H1 (cell line): ENCODE measurements at regions not wholly inside any gene's neighbourhood (a gene's known extent, or its start where the extent isn't known, plus 50 kb on each side); places are given as distances from the start of the nearest gene placed in this dataset.

Experiments
- CTCF ChIA-PET: fragments of 300-600 bp; sonication (Branson Sonifier 250); formaldehyde crosslinking; loops from one replicate; lab custom pipeline; 2021; ENCODE audit not compliant: partially characterized antibody; lab: Charles Lee
- POLR2A ChIA-PET: fragments of 300-600 bp; sonication (Branson Sonifier 250); formaldehyde crosslinking; loops from one replicate; lab custom pipeline; 2021; ENCODE audit warnings: inconsistent platforms; ENCODE audit not compliant: partially characterized antibody; lab: Charles Lee
- DNase-seq, 2 experiments: peaks; one replicate each; pipeline versions ENCODE4 v3.0.0 to v3.0.0-alpha.2; 2010 to 2022; ENCODE audit warnings: low spot score in 2 of 2, low read depth in 1 of 2, mixed read lengths in 1 of 2
- FAIRE-seq: peaks from 2 replicates; lab custom pipeline; 2011; peaks lifted over from hg19 to GRCh38; lab: Jason Lieb, UNC
- H2AFZ ChIP-seq: 2 replicates; pipeline ENCODE4 v1.8.1; 2012; ENCODE audit warnings: low read length, inconsistent platforms
- H2AK5ac ChIP-seq: 2 replicates; pipeline ENCODE4 v1.6.1; 2013; ENCODE audit warnings: low read depth, low read length
- H2BK120ac ChIP-seq: replicated peaks from 2 replicates; pipeline ENCODE3; 2013; ENCODE audit warnings: low read depth, low read length, inconsistent platforms
- H2BK12ac ChIP-seq: 2 replicates; pipeline ENCODE4 v1.6.1; 2013; ENCODE audit warnings: low read depth, low read length
- H2BK15ac ChIP-seq: 2 replicates; pipeline ENCODE4 v1.6.1; 2013; ENCODE audit warnings: low read length
- H2BK20ac ChIP-seq: 2 replicates; pipeline ENCODE4 v1.6.1; 2013; ENCODE audit warnings: low read length
- H2BK5ac ChIP-seq: 2 replicates; pipeline ENCODE4 v1.6.1; 2013; ENCODE audit warnings: low read depth, low read length
- H3K14ac ChIP-seq: 2 replicates; pipeline ENCODE4 v1.6.1; 2013; ENCODE audit warnings: inconsistent platforms; ENCODE audit not compliant: insufficient read length
- H3K18ac ChIP-seq: 2 replicates; pipeline ENCODE4 v1.6.1; 2013; ENCODE audit warnings: low read length; ENCODE audit errors: extremely low read depth
- H3K23ac ChIP-seq: 2 replicates; pipeline ENCODE4 v1.6.1; 2013; ENCODE audit warnings: inconsistent platforms; ENCODE audit not compliant: insufficient read length
- H3K23me2 ChIP-seq: 2 replicates; pipeline ENCODE4 v1.6.1; 2013; ENCODE audit warnings: low read depth, low read length
- H3K27ac ChIP-seq: 2 replicates; pipeline ENCODE4 v1.6.1; 2011; ENCODE audit warnings: low read depth, low read length, inconsistent platforms
- H3K27me3 ChIP-seq, 4 experiments: replicated peaks in 1 of 4; 1 replicate in 1 of 4; 2 replicates in 3 of 4; pipeline versions ENCODE4 v1.6.1 to v1.8.1; 2011 to 2013; ENCODE audit warnings: low read length in 3 of 4, mild to moderate bottlenecking in 3 of 4, inconsistent platforms in 2 of 4, mixed read lengths in 2 of 4, moderate library complexity in 1 of 4; ENCODE audit not compliant: control insufficient read depth in 3 of 4, insufficient read depth in 3 of 4; ENCODE audit errors: extremely low read depth in 1 of 4
- H3K36me3 ChIP-seq, 4 experiments: 2 replicates each; pipeline versions ENCODE4 v1.6.1 to v1.8.1; 2011 to 2013; ENCODE audit warnings: mild to moderate bottlenecking in 4 of 4, low read length in 3 of 4, moderate library complexity in 2 of 4, control low read depth in 1 of 4, inconsistent platforms in 1 of 4; ENCODE audit not compliant: insufficient read depth in 4 of 4, control insufficient read depth in 2 of 4
- H3K4ac ChIP-seq: replicated peaks from 2 replicates; pipeline ENCODE3; 2013; ENCODE audit warnings: low read length, low read depth, mixed read lengths, inconsistent platforms; ENCODE audit not compliant: insufficient read length
- H3K4me1 ChIP-seq, 4 experiments: replicated peaks in 1 of 4; 1 replicate in 1 of 4; 2 replicates in 3 of 4; pipeline versions ENCODE4 v1.6.1 to v1.8.1; 2011 to 2013; ENCODE audit warnings: low read length in 3 of 4, inconsistent platforms in 2 of 4, mixed read lengths in 1 of 4; ENCODE audit not compliant: insufficient read depth in 4 of 4, control insufficient read depth in 3 of 4
- H3K4me2 ChIP-seq, 2 experiments: 2 replicates each; pipeline versions ENCODE4 v1.6.1 to v1.8.1; 2011 to 2013; ENCODE audit warnings: low read depth in 2 of 2, low read length in 2 of 2, control low read depth in 1 of 2, inconsistent platforms in 1 of 2, mild to moderate bottlenecking in 1 of 2; ENCODE audit not compliant: insufficient read depth in 1 of 2
- H3K4me3 ChIP-seq, 4 experiments: fragments of 200-600, 300-600 bp in 1 of 4; sonication (generic), shearing (Covaris generic), sonication (Bioruptor Twin) in 1 of 4; 2 replicates each; pipeline versions ENCODE4 v1.5.1 to v1.8.1; 2011 to 2016; ENCODE audit warnings: low read length in 4 of 4, low read depth in 3 of 4, control low read depth in 2 of 4, inconsistent platforms in 2 of 4, mild to moderate bottlenecking in 2 of 4, mixed read lengths in 1 of 4, moderate library complexity in 1 of 4; ENCODE audit not compliant: insufficient read depth in 2 of 4; ENCODE audit errors: extremely low read depth in 1 of 4
- H3K56ac ChIP-seq: replicated peaks from 2 replicates; pipeline ENCODE3; 2013; ENCODE audit warnings: low read depth, mild to moderate bottlenecking, mixed read lengths, low read length, inconsistent platforms; ENCODE audit not compliant: insufficient read length
- H3K79me1 ChIP-seq: 2 replicates; pipeline ENCODE4 v1.6.1; 2013; ENCODE audit warnings: low read depth, low read length, control low read depth
- H3K79me2 ChIP-seq, 2 experiments: 2 replicates each; pipeline versions ENCODE4 v1.6.1 to v1.8.1; 2012 to 2013; ENCODE audit warnings: low read length in 2 of 2, mild to moderate bottlenecking in 2 of 2, inconsistent platforms in 1 of 2; ENCODE audit not compliant: insufficient read depth in 2 of 2, control insufficient read depth in 1 of 2
- H3K9ac ChIP-seq, 4 experiments: replicated peaks in 1 of 4; 1 replicate in 1 of 4; 2 replicates in 3 of 4; pipeline versions ENCODE4 v1.6.1 to v1.8.1; 2011 to 2013; ENCODE audit warnings: low read depth in 3 of 4, low read length in 3 of 4, control low read depth in 2 of 4, mild to moderate bottlenecking in 2 of 4, moderate library complexity in 2 of 4, inconsistent platforms in 1 of 4; ENCODE audit errors: extremely low read depth in 1 of 4
- H3K9me3 ChIP-seq, 2 experiments: 2 replicates each; pipeline versions ENCODE4 v1.6.1 to v1.8.1; 2012 to 2013; ENCODE audit warnings: mild to moderate bottlenecking in 2 of 2, moderate library complexity in 2 of 2, control low read depth in 1 of 2, inconsistent platforms in 1 of 2, low read depth in 1 of 2, low read length in 1 of 2, mixed read lengths in 1 of 2; ENCODE audit not compliant: insufficient read depth in 2 of 2
- H4K20me1 ChIP-seq, 2 experiments: replicated peaks in 1 of 2; 2 replicates each; pipeline versions ENCODE3 to v1.8.1; 2011 to 2013; ENCODE audit warnings: inconsistent platforms in 2 of 2, low read length in 2 of 2, mild to moderate bottlenecking in 1 of 2; ENCODE audit not compliant: insufficient read depth in 2 of 2, control insufficient read depth in 1 of 2
- H4K5ac ChIP-seq: 2 replicates; pipeline ENCODE4 v1.6.1; 2013; ENCODE audit warnings: low read length, low read depth, mixed read lengths, inconsistent platforms; ENCODE audit not compliant: insufficient read length
- H4K8ac ChIP-seq: 2 replicates; pipeline ENCODE4 v1.8.0; 2013; ENCODE audit warnings: mild to moderate bottlenecking, moderate library complexity, low read length, inconsistent platforms; ENCODE audit not compliant: insufficient read depth; ENCODE audit errors: extremely low read depth
- H4K91ac ChIP-seq: replicated peaks from 2 replicates; pipeline ENCODE3; 2013; ENCODE audit warnings: low read length, mixed read lengths, inconsistent platforms; ENCODE audit not compliant: insufficient read length
- ASH2L ChIP-seq: fragments of 200-600, 300-600 bp; sonication (generic); IDR thresholded peaks from one replicate; pipeline ENCODE4 v1.7.1; 2017; ENCODE audit warnings: low read length
- BRCA1 ChIP-seq: IDR thresholded peaks from 2 replicates; pipeline ENCODE4 v1.6.1; 2012; ENCODE audit warnings: low read depth, low read length, improper control_type of control experiment
- CBX5 ChIP-seq: fragments of 300-800, 300-1000 bp; sonication (generic); IDR thresholded peaks from 2 replicates; pipeline ENCODE4 v1.7.1; 2016; ENCODE audit warnings: antibody characterized with exemption, low read length, low read depth
- CBX8 ChIP-seq: fragments of 300-800, 300-1000 bp; sonication (generic); IDR thresholded peaks from 2 replicates; pipeline ENCODE4 v1.7.1; 2016; ENCODE audit warnings: low read depth, low read length, borderline replicate concordance
- CHD1 ChIP-seq: IDR thresholded peaks from 2 replicates; pipeline ENCODE4 v1.6.1; 2012; ENCODE audit warnings: low read depth, low read length, improper control_type of control experiment
- CHD2 ChIP-seq: IDR thresholded peaks from 2 replicates; pipeline ENCODE4 v1.6.1; 2012; ENCODE audit warnings: low read length, improper control_type of control experiment
- CTBP2 ChIP-seq: IDR thresholded peaks from 2 replicates; pipeline ENCODE4 v1.7.0; 2011; ENCODE audit warnings: borderline replicate concordance, mild to moderate bottlenecking, moderate library complexity, mixed read lengths, low read length; ENCODE audit not compliant: insufficient read depth, insufficient read length
- FOSL1 ChIP-seq: IDR thresholded peaks from 2 replicates; pipeline ENCODE4 v1.6.1; 2011; ENCODE audit warnings: mild to moderate bottlenecking, low read depth, low read length, moderate library complexity; ENCODE audit not compliant: insufficient read depth
- POU5F1 ChIP-seq: IDR thresholded peaks from 2 replicates; pipeline ENCODE4 v1.6.1; 2011; ENCODE audit warnings: low read depth, mild to moderate bottlenecking, low read length, moderate library complexity
- RBBP5 ChIP-seq: IDR thresholded peaks from 2 replicates; pipeline ENCODE4 v1.7.1; 2012; ENCODE audit warnings: low read depth, mild to moderate bottlenecking, inconsistent platforms, low read length, moderate library complexity, borderline replicate concordance
- SIX5 ChIP-seq: IDR thresholded peaks from 2 replicates; pipeline ENCODE4 v1.6.1; 2011; ENCODE audit warnings: mild to moderate bottlenecking, low read depth, low read length
- SP1 ChIP-seq: IDR thresholded peaks from 2 replicates; pipeline ENCODE4 v1.6.1; 2011; ENCODE audit warnings: low read depth, low read length
- SRF ChIP-seq: IDR thresholded peaks from 2 replicates; pipeline ENCODE4 v1.6.1; 2011; ENCODE audit warnings: mild to moderate bottlenecking, low read depth, low read length, moderate library complexity
- SUZ12 ChIP-seq: fragments of 200-600 bp; sonication (generic); IDR thresholded peaks from 2 replicates; pipeline ENCODE4 v1.6.1; 2012; ENCODE audit warnings: mild to moderate bottlenecking, inconsistent platforms, low read length, moderate library complexity, mixed read lengths
- TAF1 ChIP-seq: IDR thresholded peaks from 2 replicates; pipeline ENCODE4 v1.6.1; 2011; ENCODE audit warnings: mild to moderate bottlenecking, low read depth, low read length
- TCF12 ChIP-seq: IDR thresholded peaks from 2 replicates; pipeline ENCODE4 v1.6.1; 2011; ENCODE audit warnings: low read depth, mild to moderate bottlenecking, low read length
- ZNF274 ChIP-seq: IDR thresholded peaks from 2 replicates; pipeline ENCODE4 v1.7.0; 2012; ENCODE audit warnings: low read length, borderline replicate concordance; ENCODE audit errors: extremely low read depth
- WGBS, 2 experiments: shearing (Covaris generic) in 1 of 2; methylation state at CpG; one replicate each; pipeline versions ENCODE4 v1.1.6 to v1.1.7; 2013 to 2015; ENCODE audit warnings: low lambda C conversion rate in 2 of 2, mixed read lengths in 2 of 2, inconsistent platforms in 1 of 2, low coverage in 1 of 2, missing lambda C conversion rate in 1 of 2; ENCODE audit not compliant: insufficient replicate concordance in 2 of 2, insufficient coverage in 1 of 2, insufficient read length in 1 of 2; ENCODE audit errors: extremely low coverage in 1 of 2, missing lambda C conversion rate in 1 of 2; 5-methylcytosine and 5-hydroxymethylcytosine counted together

GRCh38 chr3:139198929-139199328 is 144.9 kb upstream of the MRPS22 start:
- Histone ChIP-seq H3K27me3 (peaks cover 0 to 2% (median 0%) of the 10 kb centered on the region in 4 experiments; a peak in 1 of 7 replicates), H2BK15ac (no peak overlapping the region), H3K4me3 (no peak overlapping the region), H2BK120ac (no peak overlapping the region), H3K4me1 (peaks cover 0 to 2% (median 0%) of the 10 kb centered on the region in 4 experiments; a peak in 1 of 7 replicates), H2BK5ac (no peak overlapping the region), H3K23ac (no peak overlapping the region), H3K4me2 (no peak overlapping the region), H4K20me1 (no peaks in the 10 kb centered on the region), H2AFZ (no peak overlapping the region), H3K9me3 (peaks cover 29 to 42% of the 10 kb centered on the region in 2 experiments; a peak in 3 of 4 replicates), H3K56ac (no peak overlapping the region), H4K91ac (no peak overlapping the region), H2AK5ac (no peak overlapping the region), H3K9ac (no peak overlapping the region), H3K79me1 (no peaks in the 10 kb centered on the region), H3K23me2 (no peaks in the 10 kb centered on the region), H3K27ac (no peak overlapping the region), H3K4ac (no peak overlapping the region), H4K5ac (no peak overlapping the region), H4K8ac (no peak overlapping the region), H2BK12ac (no peak overlapping the region), H3K36me3 (no peaks in the 10 kb centered on the region), H3K79me2 (no peaks in the 10 kb centered on the region), H3K14ac (no peak overlapping the region), H3K18ac (no peak overlapping the region), H2BK20ac (no peak overlapping the region)
- DNase-seq: no peak
- ChIA-PET POLR2A (no interaction called here), CTCF (interaction anchor here (1.0 kb wide), 1 partner anchor 16 kb away, joined by 3 read pairs; no protein-coding TSS in a partner anchor)
- no peak for FAIRE-seq
- 80% methylated on average over 2 of the region's 2 CpGs; no CpG with 5 or more reads in 1 of the 2 experiments for WGBS, 2 experiments
- no peak for TF ChIP-seq BRCA1
- no peak for TF ChIP-seq POU5F1
- TF ChIP-seq ZNF274: no peak
- TF ChIP-seq TCF12: no peak
- TF ChIP-seq ASH2L: no peak
- no peak for TF ChIP-seq TAF1
- TF ChIP-seq SIX5: no peak
- no peak for TF ChIP-seq FOSL1
- TF ChIP-seq CBX8: no peak
- TF ChIP-seq CBX5: no peak
- no peak for TF ChIP-seq RBBP5
- TF ChIP-seq SRF: no peak
- TF ChIP-seq CTBP2: no peak
- TF ChIP-seq CHD2: no peak
- no peak for TF ChIP-seq SUZ12
- no peak for TF ChIP-seq CHD1
- no peak for TF ChIP-seq SP1
